CD14-positive monocyte (primary cell): ENCODE measurements at regions not wholly inside any gene's neighbourhood (a gene's known extent, or its start where the extent isn't known, plus 50 kb on each side); places are given as distances from the start of the nearest gene placed in this dataset.

Experiments
- DNase-seq, 3 donors: peaks; one replicate each; pipeline ENCODE4 v3.0.0-alpha.2; 2011 to 2022
- H2AFZ ChIP-seq: 2 replicates; pipeline ENCODE4 v1.6.0; 2012; ENCODE audit warnings: mild to moderate bottlenecking, low read depth, low read length, inconsistent platforms; ENCODE audit not compliant: insufficient read depth, poor library complexity, severe bottlenecking
- H3K27ac ChIP-seq, 2 donors: 1 replicate in 1 of 2; 2 replicates in 1 of 2; pipeline ENCODE4 v1.5.1; 2012 to 2013; ENCODE audit warnings: low read length in 2 of 2, control low read depth in 1 of 2, inconsistent platforms in 1 of 2, low read depth in 1 of 2, mild to moderate bottlenecking in 1 of 2
- H3K27me3 ChIP-seq, 2 donors: one replicate each; pipeline versions ENCODE4 v1.6.0 to v1.6.1; 2011 to 2013; ENCODE audit warnings: low read length in 2 of 2; ENCODE audit not compliant: control insufficient read depth in 2 of 2, insufficient read depth in 2 of 2
- H3K36me3 ChIP-seq, 2 donors: replicated peaks in 1 of 2; 1 replicate in 1 of 2; 2 replicates in 1 of 2; pipeline versions ENCODE4 v1.5.1 to v1.6.1; 2012 to 2013; ENCODE audit warnings: low read length in 2 of 2, control low read depth in 1 of 2, inconsistent platforms in 1 of 2, mild to moderate bottlenecking in 1 of 2; ENCODE audit not compliant: insufficient read depth in 2 of 2, control insufficient read depth in 1 of 2
- H3K4me1 ChIP-seq, 2 donors: 1 replicate in 1 of 2; 2 replicates in 1 of 2; pipeline versions ENCODE4 v1.5.1 to v1.6.1; 2012 to 2013; ENCODE audit warnings: low read length in 2 of 2, control low read depth in 1 of 2, inconsistent platforms in 1 of 2, mild to moderate bottlenecking in 1 of 2, moderate library complexity in 1 of 2; ENCODE audit not compliant: insufficient read depth in 2 of 2, control insufficient read depth in 1 of 2
- H3K4me2 ChIP-seq: replicated peaks from 2 replicates; pipeline ENCODE3; 2012; ENCODE audit warnings: low read length, moderate library complexity, mild to moderate bottlenecking; ENCODE audit not compliant: poor library complexity, severe bottlenecking; ENCODE audit errors: extremely low read depth
- H3K4me3 ChIP-seq, 3 experiments: fragments of 200-600 bp in 1 of 3; sonication (generic) in 1 of 3; replicated peaks in 1 of 3; 1 replicate in 2 of 3; 2 replicates in 1 of 3; pipeline ENCODE4 v1.5.1; 2011 to 2013; ENCODE audit warnings: low read length in 3 of 3, mild to moderate bottlenecking in 3 of 3, control low read depth in 2 of 3, low read depth in 2 of 3, inconsistent platforms in 1 of 3, moderate library complexity in 1 of 3
- H3K79me2 ChIP-seq: 2 replicates; pipeline ENCODE4 v1.6.0; 2012; ENCODE audit warnings: mild to moderate bottlenecking, control low read depth, inconsistent platforms, low read length, moderate library complexity; ENCODE audit not compliant: insufficient read depth
- H3K9ac ChIP-seq: 2 replicates; pipeline ENCODE4 v1.6.0; 2017; ENCODE audit warnings: low read length, mild to moderate bottlenecking; ENCODE audit not compliant: insufficient read depth, poor library complexity, severe bottlenecking
- H3K9me3 ChIP-seq, 2 donors: replicated peaks in 1 of 2; 1 replicate in 1 of 2; 2 replicates in 1 of 2; pipeline versions ENCODE4 v1.5.1 to v1.6.1; 2012 to 2013; ENCODE audit warnings: low read length in 2 of 2, control low read depth in 1 of 2; ENCODE audit not compliant: control insufficient read depth in 1 of 2, insufficient read depth in 1 of 2
- H4K20me1 ChIP-seq: 2 replicates; pipeline ENCODE4 v1.6.0; 2012; ENCODE audit warnings: mild to moderate bottlenecking, low read length, control low read depth, moderate library complexity; ENCODE audit not compliant: insufficient read depth
- H3K27ac Mint-ChIP-seq, 7 donors: one replicate each; pipeline ENCODE4 v1.8.0; 2020; ENCODE audit warnings: mild to moderate bottlenecking in 7 of 7, mixed read lengths in 7 of 7, moderate library complexity in 6 of 7, inconsistent platforms in 2 of 7
- H3K27me3 Mint-ChIP-seq, 3 donors: one replicate each; pipeline ENCODE4 v1.8.0; 2021 to 2022; ENCODE audit warnings: low read depth in 3 of 3, mild to moderate bottlenecking in 3 of 3, mixed read lengths in 3 of 3, moderate library complexity in 3 of 3, inconsistent platforms in 1 of 3
- H3K36me3 Mint-ChIP-seq, 2 donors: one replicate each; pipeline ENCODE4 v1.8.0; 2020; ENCODE audit warnings: mixed read lengths in 2 of 2, inconsistent platforms in 1 of 2, mild to moderate bottlenecking in 1 of 2
- H3K4me1 Mint-ChIP-seq: one replicate; pipeline ENCODE4 v1.8.0; 2020; ENCODE audit warnings: mild to moderate bottlenecking, mixed read lengths
- H3K4me3 Mint-ChIP-seq, 2 donors: one replicate each; pipeline ENCODE4 v1.8.0; 2020; ENCODE audit warnings: mild to moderate bottlenecking in 2 of 2, mixed read lengths in 2 of 2, moderate library complexity in 1 of 2
- H3K9me3 Mint-ChIP-seq, 7 donors: one replicate each; pipeline ENCODE4 v1.8.0; 2020 to 2022; ENCODE audit warnings: mixed read lengths in 7 of 7, mild to moderate bottlenecking in 6 of 7, moderate library complexity in 6 of 7, inconsistent platforms in 2 of 7
- WGBS: methylation state at CpG from one replicate; pipeline ENCODE4 v1.1.5; 2013; ENCODE audit warnings: missing lambda C conversion rate; ENCODE audit not compliant: insufficient coverage; 5-methylcytosine and 5-hydroxymethylcytosine counted together
- intact Hi-C, 2 donors: fragments of 100-400 bp; cut with micrococcal nuclease; formaldehyde crosslinking; loops; one replicate each; pipeline versions ENCODE4 v1.15.0 to v1.15.1; 2023
- TF ChIP-seq, protein P1 (sequence below): fragments of 200-600 bp; IDR thresholded peaks from one replicate; pipeline ENCODE4 v1.8.0; 2022; ENCODE audit warnings: antibody characterized with exemption, mild to moderate bottlenecking

DNA sequence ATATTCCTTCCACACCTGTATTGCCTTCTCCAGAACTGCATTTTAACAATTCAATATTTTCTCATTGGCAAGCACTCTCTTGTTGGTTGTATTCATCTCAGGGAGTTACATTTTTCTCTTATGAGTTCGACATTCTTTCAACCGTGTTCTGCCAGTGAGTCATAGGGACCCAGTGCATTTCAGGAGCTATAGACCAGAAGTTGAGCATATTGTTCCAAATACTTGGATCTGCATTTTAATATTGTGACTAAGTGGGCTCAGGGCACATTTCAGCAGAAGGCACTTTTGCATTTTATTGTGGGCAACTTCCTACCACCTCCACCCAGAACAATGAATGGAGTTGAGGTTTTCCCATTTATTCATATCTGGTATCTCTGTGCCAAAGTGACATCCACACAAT is 132.8 kb downstream of the TNFSF18 start:
- Histone ChIP-seq H3K4me3 (no peak overlapping the region), H3K27ac (no peak overlapping the region), H3K4me2 (no peak overlapping the region), H3K27me3 (no peaks in the 10 kb centered on the region), H4K20me1 (no peaks in the 10 kb centered on the region), H2AFZ (no peak overlapping the region), H3K9ac (no peak overlapping the region), H3K79me2 (no peaks in the 10 kb centered on the region), H3K9me3 (peaks cover under 1 to 5% of the 10 kb centered on the region in 2 donors), H3K4me1 (peaks cover 0 to 7% of the 10 kb centered on the region in 2 donors), H3K36me3 (no peaks in the 10 kb centered on the region)
- no peak for DNase-seq
- TF ChIP-seq, protein P1, sequence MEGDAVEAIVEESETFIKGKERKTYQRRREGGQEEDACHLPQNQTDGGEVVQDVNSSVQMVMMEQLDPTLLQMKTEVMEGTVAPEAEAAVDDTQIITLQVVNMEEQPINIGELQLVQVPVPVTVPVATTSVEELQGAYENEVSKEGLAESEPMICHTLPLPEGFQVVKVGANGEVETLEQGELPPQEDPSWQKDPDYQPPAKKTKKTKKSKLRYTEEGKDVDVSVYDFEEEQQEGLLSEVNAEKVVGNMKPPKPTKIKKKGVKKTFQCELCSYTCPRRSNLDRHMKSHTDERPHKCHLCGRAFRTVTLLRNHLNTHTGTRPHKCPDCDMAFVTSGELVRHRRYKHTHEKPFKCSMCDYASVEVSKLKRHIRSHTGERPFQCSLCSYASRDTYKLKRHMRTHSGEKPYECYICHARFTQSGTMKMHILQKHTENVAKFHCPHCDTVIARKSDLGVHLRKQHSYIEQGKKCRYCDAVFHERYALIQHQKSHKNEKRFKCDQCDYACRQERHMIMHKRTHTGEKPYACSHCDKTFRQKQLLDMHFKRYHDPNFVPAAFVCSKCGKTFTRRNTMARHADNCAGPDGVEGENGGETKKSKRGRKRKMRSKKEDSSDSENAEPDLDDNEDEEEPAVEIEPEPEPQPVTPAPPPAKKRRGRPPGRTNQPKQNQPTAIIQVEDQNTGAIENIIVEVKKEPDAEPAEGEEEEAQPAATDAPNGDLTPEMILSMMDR: no peak
- H3K36me3 Mint-ChIP-seq: peaks cover 0 to under 1% of the 10 kb centered on the region in 2 donors
- WGBS: 100% methylated on average over 2 of the region's 2 CpGs
- no peak overlapping the region for H3K4me3 Mint-ChIP-seq
- H3K9me3 Mint-ChIP-seq: peaks cover under 1 to 8% (median 6%) of the 10 kb centered on the region in 7 donors
- peaks cover 0 to 1% (median 0%) of the 10 kb centered on the region in 3 donors for H3K27me3 Mint-ChIP-seq
- H3K27ac Mint-ChIP-seq: no peak overlapping the region
- intact Hi-C loops: loop anchor here in 1 of 2 donors (10.0 kb wide), 1 partner anchor 93 kb away; no protein-coding TSS in a partner anchor
- H3K4me1 Mint-ChIP-seq: peaks cover 3% of the 10 kb centered on the region

DNA sequence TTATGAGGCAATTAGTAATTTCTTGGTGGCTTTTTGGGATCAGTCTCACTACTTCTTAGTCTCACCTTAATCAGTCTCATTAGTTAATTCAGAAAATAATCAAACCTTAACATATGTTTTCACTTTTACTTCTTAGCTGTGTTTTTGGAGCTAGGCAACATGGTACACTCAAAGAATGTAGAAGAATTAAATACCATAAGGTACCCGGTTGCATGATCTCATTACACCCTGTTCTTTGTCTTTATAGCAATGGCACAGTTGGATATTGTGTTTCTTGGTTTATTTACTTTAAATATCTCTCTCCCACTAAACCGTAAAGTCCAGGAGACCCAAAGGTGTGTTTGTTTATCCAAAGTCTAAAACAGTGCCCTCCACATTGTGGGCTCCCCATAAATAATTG is 132.3 kb downstream of the TNFSF18 start:
- Histone ChIP-seq H3K27ac (no peak overlapping the region), H3K9ac (no peak overlapping the region), H3K4me3 (no peak overlapping the region), H3K4me1 (peaks cover 0 to 7% of the 10 kb centered on the region in 2 donors), H3K79me2 (no peaks in the 10 kb centered on the region), H3K36me3 (no peaks in the 10 kb centered on the region), H4K20me1 (no peaks in the 10 kb centered on the region), H3K4me2 (no peak overlapping the region), H3K9me3 (peaks cover 0 to under 1% of the 10 kb centered on the region in 2 donors), H3K27me3 (no peaks in the 10 kb centered on the region), H2AFZ (no peak overlapping the region)
- Mint-ChIP-seq H3K36me3 (no peaks in the 10 kb centered on the region), H3K9me3 (peaks cover 0 to 3% (median under 1%) of the 10 kb centered on the region in 7 donors), H3K27ac (no peak overlapping the region), H3K27me3 (no peaks in the 10 kb centered on the region), H3K4me3 (no peak overlapping the region), H3K4me1 (peaks cover 3% of the 10 kb centered on the region)
- DNase-seq: no peak
- intact Hi-C loops: loop anchor here in 1 of 2 donors (10.0 kb wide), 1 partner anchor 94 kb away; no protein-coding TSS in a partner anchor
- TF ChIP-seq, protein P1: no peak
- WGBS: no CpG with 5 or more reads among the region's 2 CpGs
